ENCODE measurements at regions not wholly inside any gene's neighbourhood (a gene's known extent, or its start where the extent isn't known, plus 50 kb on each side); places are given as distances from the start of the nearest gene placed in this dataset.
A peak's percentile ranks its signal among the peaks of the same experiment; 100 is the strongest.

DNA sequence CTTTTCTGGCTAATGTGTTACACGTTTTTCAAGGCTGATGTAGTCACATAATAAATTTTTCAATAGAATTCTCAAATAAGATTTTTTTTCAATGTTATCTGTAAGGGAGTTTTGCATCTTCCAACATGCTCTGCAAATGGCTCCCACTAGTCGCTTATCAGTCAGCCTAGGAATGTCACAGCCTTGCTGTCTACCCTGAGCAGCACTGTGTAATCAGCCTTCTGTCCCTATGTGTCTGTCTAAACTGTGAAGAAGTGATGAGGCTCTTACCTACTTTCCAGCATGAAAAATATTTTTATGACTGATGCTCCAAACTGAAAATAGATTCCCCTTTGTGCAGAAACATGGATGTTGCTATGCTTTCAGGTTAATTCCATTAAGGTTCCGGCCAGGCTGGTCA lies 75.1 kb upstream of the FAM216B start:
- Histone ChIP-seq H2BK20ac (ENCODE audit: low read depth, low read length) (no peak overlapping the region), H4K8ac (ENCODE audit: low read depth in 2 of 2, low read length in 2 of 2) (no peak overlapping the region), H3K36me3 (ENCODE audit: control insufficient read depth, insufficient read depth, low read length) (no peaks in the 10 kb centered on the region), H3K9me3 (ENCODE audit: control insufficient read depth, insufficient read depth, low read length) (no peaks in the 10 kb centered on the region), H3K4me2 (ENCODE audit: low read depth, low read length) (no peak overlapping the region), H2AK9ac (replicated peaks; ENCODE audit: low read depth, low read length, poor library complexity) (no peak overlapping the region), H3K79me1 (ENCODE audit: low read depth in 1 of 2, low read length in 2 of 2) (no peaks in the 10 kb centered on the region), H4K20me1 (ENCODE audit: insufficient read depth, low read length) (no peaks in the 10 kb centered on the region), H3K56ac (ENCODE audit: extremely low read depth, insufficient read depth, low read length) (no peak overlapping the region), H3K4me1 (ENCODE audit: control insufficient read depth, insufficient read depth, low read length) (peaks cover 4% of the 10 kb centered on the region), H2AK5ac (ENCODE audit: low read depth, low read length) (no peak overlapping the region), H2BK5ac (ENCODE audit: low read depth, low read length, poor library complexity, severe bottlenecking) (no peak overlapping the region), H4K5ac (ENCODE audit: low read depth, low read length) (no peak overlapping the region), H3K18ac (ENCODE audit: low read depth, low read length) (no peak overlapping the region), H4K91ac (ENCODE audit: insufficient read depth, low read depth, low read length) (no peak overlapping the region), H3K27ac (ENCODE audit: insufficient read depth, low read length) (no peak overlapping the region), H2BK120ac (ENCODE audit: low read depth, low read length) (no peak overlapping the region), H2AFZ (replicated peaks; ENCODE audit: low read length, poor library complexity) (no peak overlapping the region), H3K4me3 (ENCODE audit: insufficient read depth, low read depth, low read length) (no peak overlapping the region), H3K4ac (ENCODE audit: low read depth, low read length) (no peak overlapping the region), H2BK15ac (ENCODE audit: low read depth, low read length) (0 out of 3 replicates have a peak overlapping the region, but pooled peaks have one; percentile 16), H3K9me1 (ENCODE audit: insufficient read depth, low read length) (no peaks in the 10 kb centered on the region), H3K14ac (replicated peaks; ENCODE audit: low read depth, low read length) (no peak overlapping the region), H3K23ac (ENCODE audit: low read depth, low read length) (no peak overlapping the region), H3K27me3 (ENCODE audit: control insufficient read depth, insufficient read depth, low read length) (no peaks in the 10 kb centered on the region), H3K9ac (ENCODE audit: low read depth, low read length) (no peak overlapping the region)
- in situ Hi-C loops (cut with MboI; ENCODE audit: low sequenced_read_pairs), result no loop called here
- dilution Hi-C loops (cut with HindIII; ENCODE audit: low sequenced_read_pairs, unreplicated experiment), result no loop called here
- WGBS, 2 experiments (ENCODE audit: extremely low coverage in 2 of 2, insufficient read length in 1 of 2), result 100% methylated on average over 1 of the region's 3 CpGs; no CpG with 5 or more reads in 1 of the 2 experiments
- ChIA-PET CTCF (no interaction called here), POLR2A (ENCODE audit: unreplicated experiment) (no interaction called here)
- intact Hi-C loops (cut with micrococcal nuclease), result no loop called here
- BruUV-seq (replicated peaks), result no TSS peak
- no peak for TF ChIP-seq MXI1 (IDR thresholded peaks at IDR 0.05; ENCODE audit: borderline replicate concordance, low read depth, low read length)
- TF ChIP-seq SMC3 (IDR thresholded peaks at IDR 0.05; ENCODE audit: low read depth, low read length), result no peak
- TF ChIP-seq, protein P1, sequence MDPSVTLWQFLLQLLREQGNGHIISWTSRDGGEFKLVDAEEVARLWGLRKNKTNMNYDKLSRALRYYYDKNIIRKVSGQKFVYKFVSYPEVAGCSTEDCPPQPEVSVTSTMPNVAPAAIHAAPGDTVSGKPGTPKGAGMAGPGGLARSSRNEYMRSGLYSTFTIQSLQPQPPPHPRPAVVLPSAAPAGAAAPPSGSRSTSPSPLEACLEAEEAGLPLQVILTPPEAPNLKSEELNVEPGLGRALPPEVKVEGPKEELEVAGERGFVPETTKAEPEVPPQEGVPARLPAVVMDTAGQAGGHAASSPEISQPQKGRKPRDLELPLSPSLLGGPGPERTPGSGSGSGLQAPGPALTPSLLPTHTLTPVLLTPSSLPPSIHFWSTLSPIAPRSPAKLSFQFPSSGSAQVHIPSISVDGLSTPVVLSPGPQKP (IDR thresholded peaks at IDR 0.05; ENCODE audit: borderline replicate concordance, low read depth, low read length), result no peak
- no peak for TF ChIP-seq FOS (IDR thresholded peaks at IDR 0.05; ENCODE audit: low read depth, low read length)
- no peak for TF ChIP-seq MAFK (IDR thresholded peaks at IDR 0.05; ENCODE audit: low read depth, low read length)
- no peak for TF ChIP-seq POLR2A (IDR thresholded peaks at IDR 0.05; ENCODE audit: low read depth, low read length)
- TF ChIP-seq RFX5 (IDR thresholded peaks at IDR 0.05; ENCODE audit: low read depth, low read length), result no peak
- no peak for TF ChIP-seq BHLHE40 (IDR thresholded peaks at IDR 0.05; ENCODE audit: low read depth, low read length)
- TF ChIP-seq, protein P2, sequence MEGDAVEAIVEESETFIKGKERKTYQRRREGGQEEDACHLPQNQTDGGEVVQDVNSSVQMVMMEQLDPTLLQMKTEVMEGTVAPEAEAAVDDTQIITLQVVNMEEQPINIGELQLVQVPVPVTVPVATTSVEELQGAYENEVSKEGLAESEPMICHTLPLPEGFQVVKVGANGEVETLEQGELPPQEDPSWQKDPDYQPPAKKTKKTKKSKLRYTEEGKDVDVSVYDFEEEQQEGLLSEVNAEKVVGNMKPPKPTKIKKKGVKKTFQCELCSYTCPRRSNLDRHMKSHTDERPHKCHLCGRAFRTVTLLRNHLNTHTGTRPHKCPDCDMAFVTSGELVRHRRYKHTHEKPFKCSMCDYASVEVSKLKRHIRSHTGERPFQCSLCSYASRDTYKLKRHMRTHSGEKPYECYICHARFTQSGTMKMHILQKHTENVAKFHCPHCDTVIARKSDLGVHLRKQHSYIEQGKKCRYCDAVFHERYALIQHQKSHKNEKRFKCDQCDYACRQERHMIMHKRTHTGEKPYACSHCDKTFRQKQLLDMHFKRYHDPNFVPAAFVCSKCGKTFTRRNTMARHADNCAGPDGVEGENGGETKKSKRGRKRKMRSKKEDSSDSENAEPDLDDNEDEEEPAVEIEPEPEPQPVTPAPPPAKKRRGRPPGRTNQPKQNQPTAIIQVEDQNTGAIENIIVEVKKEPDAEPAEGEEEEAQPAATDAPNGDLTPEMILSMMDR (conservative IDR thresholded peaks at IDR 0.05; ENCODE audit: low read depth, low read length), result no peak
- no peak for TF ChIP-seq CHD1 (IDR thresholded peaks at IDR 0.05; ENCODE audit: low read depth, low read length)
- no peak for TF ChIP-seq RCOR1 (IDR thresholded peaks at IDR 0.05; ENCODE audit: insufficient replicate concordance, low read length)
- TF ChIP-seq CEBPB (IDR thresholded peaks at IDR 0.05; ENCODE audit: low read depth, low read length), result no peak
- TF ChIP-seq, protein P3, sequence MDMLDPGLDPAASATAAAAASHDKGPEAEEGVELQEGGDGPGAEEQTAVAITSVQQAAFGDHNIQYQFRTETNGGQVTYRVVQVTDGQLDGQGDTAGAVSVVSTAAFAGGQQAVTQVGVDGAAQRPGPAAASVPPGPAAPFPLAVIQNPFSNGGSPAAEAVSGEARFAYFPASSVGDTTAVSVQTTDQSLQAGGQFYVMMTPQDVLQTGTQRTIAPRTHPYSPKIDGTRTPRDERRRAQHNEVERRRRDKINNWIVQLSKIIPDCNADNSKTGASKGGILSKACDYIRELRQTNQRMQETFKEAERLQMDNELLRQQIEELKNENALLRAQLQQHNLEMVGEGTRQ (IDR thresholded peaks at IDR 0.05; ENCODE audit: low read depth, low read length), result no peak
- TF ChIP-seq NFE2L2 (IDR thresholded peaks at IDR 0.05; ENCODE audit: low read depth, low read length), result no peak
- no peak for TF ChIP-seq MAZ (IDR thresholded peaks at IDR 0.05; ENCODE audit: borderline replicate concordance, low read depth, low read length)
- TF ChIP-seq RAD21 (IDR thresholded peaks at IDR 0.05; ENCODE audit: low read length), result no peak
- DNase-seq (no peak), ATAC-seq (ENCODE audit: low read depth) (no peak)

All from IMR-90 (cell line).